GM23338 (cell line): ENCODE measurements at regions not wholly inside any gene's neighbourhood (a gene's known extent, or its start where the extent isn't known, plus 50 kb on each side); places are given as distances from the start of the nearest gene placed in this dataset.

Experiments used
- ATAC-seq: fragments of 200-7000 bp; cut with Tn5 transposase; 3 replicates; pipeline ENCODE4 v1.9.1; 2020
- DNase-seq: peaks from one replicate; pipeline ENCODE4 v3.0.0-alpha.2; 2015; ENCODE audit warnings: low spot score
- H2AFZ ChIP-seq: fragments of 200-600 bp; sonication (generic); 2 replicates; pipeline ENCODE4 v1.8.0; 2016; ENCODE audit warnings: antibody characterized with exemption, mild to moderate bottlenecking, moderate library complexity
- H3F3A ChIP-seq: fragments of 200-600 bp; sonication (generic); replicated peaks from 2 replicates; pipeline ENCODE4 v1.8.0; 2017; ENCODE audit warnings: antibody characterized with exemption, mixed run types, low read depth
- H3K27ac ChIP-seq: fragments of 200-600 bp; sonication (generic); 2 replicates; pipeline ENCODE4 v1.6.1; 2016; ENCODE audit warnings: low read depth
- H3K27me3 ChIP-seq: fragments of 200-600 bp; sonication (generic); 2 replicates; pipeline ENCODE4 v1.8.0; 2016; ENCODE audit warnings: mild to moderate bottlenecking, mixed run types, moderate library complexity; ENCODE audit not compliant: insufficient read depth
- H3K36me3 ChIP-seq: fragments of 200-600 bp; sonication (generic); 2 replicates; pipeline ENCODE4 v1.8.0; 2016; ENCODE audit warnings: mild to moderate bottlenecking; ENCODE audit not compliant: insufficient read depth
- H3K4me1 ChIP-seq: fragments of 200-600 bp; sonication (generic); 2 replicates; pipeline ENCODE4 v1.8.0; 2016; ENCODE audit warnings: mild to moderate bottlenecking, moderate library complexity; ENCODE audit not compliant: insufficient read depth
- H3K4me2 ChIP-seq: fragments of 200-600 bp; sonication (generic); 2 replicates; pipeline ENCODE4 v1.7.1; 2017; ENCODE audit warnings: mixed run types
- H3K4me3 ChIP-seq: fragments of 200-600 bp; sonication (generic); 2 replicates; pipeline ENCODE4 v1.6.1; 2016; ENCODE audit warnings: mixed run types
- H3K79me2 ChIP-seq: fragments of 200-600 bp; sonication (generic); replicated peaks from 2 replicates; pipeline ENCODE4 v1.8.0; 2017; ENCODE audit warnings: mild to moderate bottlenecking; ENCODE audit not compliant: insufficient read depth
- H3K9me2 ChIP-seq: fragments of 200-600 bp; sonication (generic); 2 replicates; pipeline ENCODE4 v1.8.0; 2017; ENCODE audit not compliant: insufficient read depth
- H4K20me1 ChIP-seq: fragments of 200-600 bp; sonication (generic); replicated peaks from 2 replicates; pipeline ENCODE4 v1.8.0; 2017; ENCODE audit warnings: mild to moderate bottlenecking; ENCODE audit not compliant: insufficient read depth
- H3K27ac Mint-ChIP-seq: 2 replicates; pipeline ENCODE4 v1.8.0; 2020; ENCODE audit warnings: inconsistent platforms, mild to moderate bottlenecking, moderate library complexity, mixed read lengths
- H3K27me3 Mint-ChIP-seq: 3 replicates; pipeline ENCODE4 v1.8.0; 2022; ENCODE audit warnings: low read depth, mild to moderate bottlenecking, moderate library complexity, mixed read lengths, inconsistent platforms; ENCODE audit not compliant: insufficient read depth, poor library complexity
- H3K36me3 Mint-ChIP-seq: 3 replicates; pipeline ENCODE4 v1.8.0; 2021; ENCODE audit warnings: low read depth, mild to moderate bottlenecking, inconsistent platforms, moderate library complexity, mixed read lengths
- H3K4me1 Mint-ChIP-seq: 3 replicates; pipeline ENCODE4 v1.8.0; 2020; ENCODE audit warnings: mild to moderate bottlenecking, inconsistent platforms, mixed read lengths
- H3K4me3 Mint-ChIP-seq: 3 replicates; pipeline ENCODE4 v1.8.0; 2021; ENCODE audit warnings: moderate library complexity, mild to moderate bottlenecking, inconsistent platforms, mixed read lengths
- H3K9me3 Mint-ChIP-seq: 3 replicates; pipeline ENCODE4 v1.8.0; 2020; ENCODE audit warnings: moderate library complexity, mild to moderate bottlenecking, inconsistent platforms, mixed read lengths
- EZH2 ChIP-seq: fragments of 200-600 bp; sonication (generic); IDR thresholded peaks from one replicate; pipeline ENCODE4 v1.8.0; 2017; ENCODE audit warnings: antibody characterized with exemption, mild to moderate bottlenecking, low read depth; ENCODE audit not compliant: unreplicated experiment
- NANOG ChIP-seq: IDR thresholded peaks from 2 replicates; pipeline ENCODE4 v1.6.1; 2016; ENCODE audit warnings: antibody characterized with exemption, borderline replicate concordance
- STAT1 ChIP-seq: IDR thresholded peaks from one replicate; pipeline ENCODE4 v1.6.1; 2016; ENCODE audit warnings: antibody characterized with exemption; ENCODE audit not compliant: unreplicated experiment
- ZNF331 ChIP-seq: fragments of 250-450 bp; sonication (Bioruptor Pico); IDR thresholded peaks from 2 replicates; pipeline ENCODE4 v1.5.0; 2020; ENCODE audit warnings: low read depth, mild to moderate bottlenecking, moderate library complexity
- TF ChIP-seq, protein P1 (sequence below): IDR thresholded peaks from one replicate; pipeline ENCODE4 v1.6.1; 2018; ENCODE audit warnings: antibody characterized with exemption; ENCODE audit not compliant: unreplicated experiment
- TF ChIP-seq, protein P2 (sequence below): IDR thresholded peaks from 2 replicates; pipeline ENCODE4 v1.6.1; 2016; ENCODE audit warnings: antibody characterized with exemption
- TF ChIP-seq, protein P3 (sequence below): fragments of 250-450 bp; sonication (Bioruptor Pico); IDR thresholded peaks from 2 replicates; pipeline ENCODE4 v1.5.0; 2020; ENCODE audit warnings: mild to moderate bottlenecking, moderate library complexity

GRCh38 chr6:9810286-9810685, 604.6 kb downstream of the TFAP2A start (continued):
- TF ChIP-seq, protein P1, sequence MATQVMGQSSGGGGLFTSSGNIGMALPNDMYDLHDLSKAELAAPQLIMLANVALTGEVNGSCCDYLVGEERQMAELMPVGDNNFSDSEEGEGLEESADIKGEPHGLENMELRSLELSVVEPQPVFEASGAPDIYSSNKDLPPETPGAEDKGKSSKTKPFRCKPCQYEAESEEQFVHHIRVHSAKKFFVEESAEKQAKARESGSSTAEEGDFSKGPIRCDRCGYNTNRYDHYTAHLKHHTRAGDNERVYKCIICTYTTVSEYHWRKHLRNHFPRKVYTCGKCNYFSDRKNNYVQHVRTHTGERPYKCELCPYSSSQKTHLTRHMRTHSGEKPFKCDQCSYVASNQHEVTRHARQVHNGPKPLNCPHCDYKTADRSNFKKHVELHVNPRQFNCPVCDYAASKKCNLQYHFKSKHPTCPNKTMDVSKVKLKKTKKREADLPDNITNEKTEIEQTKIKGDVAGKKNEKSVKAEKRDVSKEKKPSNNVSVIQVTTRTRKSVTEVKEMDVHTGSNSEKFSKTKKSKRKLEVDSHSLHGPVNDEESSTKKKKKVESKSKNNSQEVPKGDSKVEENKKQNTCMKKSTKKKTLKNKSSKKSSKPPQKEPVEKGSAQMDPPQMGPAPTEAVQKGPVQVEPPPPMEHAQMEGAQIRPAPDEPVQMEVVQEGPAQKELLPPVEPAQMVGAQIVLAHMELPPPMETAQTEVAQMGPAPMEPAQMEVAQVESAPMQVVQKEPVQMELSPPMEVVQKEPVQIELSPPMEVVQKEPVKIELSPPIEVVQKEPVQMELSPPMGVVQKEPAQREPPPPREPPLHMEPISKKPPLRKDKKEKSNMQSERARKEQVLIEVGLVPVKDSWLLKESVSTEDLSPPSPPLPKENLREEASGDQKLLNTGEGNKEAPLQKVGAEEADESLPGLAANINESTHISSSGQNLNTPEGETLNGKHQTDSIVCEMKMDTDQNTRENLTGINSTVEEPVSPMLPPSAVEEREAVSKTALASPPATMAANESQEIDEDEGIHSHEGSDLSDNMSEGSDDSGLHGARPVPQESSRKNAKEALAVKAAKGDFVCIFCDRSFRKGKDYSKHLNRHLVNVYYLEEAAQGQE, result no peak

- ATAC-seq (no peak), DNase-seq (no peak)
- no peak overlapping the region for H3K4me3 ChIP-seq
- H2AFZ ChIP-seq, result no peak overlapping the region
- no peaks in the 10 kb centered on the region for H4K20me1 ChIP-seq
- Mint-ChIP-seq H3K36me3 (0 out of 3 replicates have a peak, but pooled peaks cover 4% of the 10 kb centered on the region), H3K27ac (no peak overlapping the region), H3K4me1 (peaks cover 9% of the 10 kb centered on the region; the same call in 2 of the 3 replicates), H3K9me3 (no peaks in the 10 kb centered on the region; the same call in 2 of the 3 replicates), H3K4me3 (no peak overlapping the region), H3K27me3 (no peaks in the 10 kb centered on the region)
- H3F3A ChIP-seq, result no peaks in the 10 kb centered on the region
- no peaks in the 10 kb centered on the region for H3K9me2 ChIP-seq
- H3K27ac ChIP-seq, result no peak overlapping the region
- TF ChIP-seq ZNF331 (CRISPR knock-in tag) (no peak), EZH2 (no peak), STAT1 (no peak), NANOG (no peak)
- TF ChIP-seq, protein P2, sequence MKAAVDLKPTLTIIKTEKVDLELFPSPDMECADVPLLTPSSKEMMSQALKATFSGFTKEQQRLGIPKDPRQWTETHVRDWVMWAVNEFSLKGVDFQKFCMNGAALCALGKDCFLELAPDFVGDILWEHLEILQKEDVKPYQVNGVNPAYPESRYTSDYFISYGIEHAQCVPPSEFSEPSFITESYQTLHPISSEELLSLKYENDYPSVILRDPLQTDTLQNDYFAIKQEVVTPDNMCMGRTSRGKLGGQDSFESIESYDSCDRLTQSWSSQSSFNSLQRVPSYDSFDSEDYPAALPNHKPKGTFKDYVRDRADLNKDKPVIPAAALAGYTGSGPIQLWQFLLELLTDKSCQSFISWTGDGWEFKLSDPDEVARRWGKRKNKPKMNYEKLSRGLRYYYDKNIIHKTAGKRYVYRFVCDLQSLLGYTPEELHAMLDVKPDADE, result no peak
- TF ChIP-seq, protein P3, sequence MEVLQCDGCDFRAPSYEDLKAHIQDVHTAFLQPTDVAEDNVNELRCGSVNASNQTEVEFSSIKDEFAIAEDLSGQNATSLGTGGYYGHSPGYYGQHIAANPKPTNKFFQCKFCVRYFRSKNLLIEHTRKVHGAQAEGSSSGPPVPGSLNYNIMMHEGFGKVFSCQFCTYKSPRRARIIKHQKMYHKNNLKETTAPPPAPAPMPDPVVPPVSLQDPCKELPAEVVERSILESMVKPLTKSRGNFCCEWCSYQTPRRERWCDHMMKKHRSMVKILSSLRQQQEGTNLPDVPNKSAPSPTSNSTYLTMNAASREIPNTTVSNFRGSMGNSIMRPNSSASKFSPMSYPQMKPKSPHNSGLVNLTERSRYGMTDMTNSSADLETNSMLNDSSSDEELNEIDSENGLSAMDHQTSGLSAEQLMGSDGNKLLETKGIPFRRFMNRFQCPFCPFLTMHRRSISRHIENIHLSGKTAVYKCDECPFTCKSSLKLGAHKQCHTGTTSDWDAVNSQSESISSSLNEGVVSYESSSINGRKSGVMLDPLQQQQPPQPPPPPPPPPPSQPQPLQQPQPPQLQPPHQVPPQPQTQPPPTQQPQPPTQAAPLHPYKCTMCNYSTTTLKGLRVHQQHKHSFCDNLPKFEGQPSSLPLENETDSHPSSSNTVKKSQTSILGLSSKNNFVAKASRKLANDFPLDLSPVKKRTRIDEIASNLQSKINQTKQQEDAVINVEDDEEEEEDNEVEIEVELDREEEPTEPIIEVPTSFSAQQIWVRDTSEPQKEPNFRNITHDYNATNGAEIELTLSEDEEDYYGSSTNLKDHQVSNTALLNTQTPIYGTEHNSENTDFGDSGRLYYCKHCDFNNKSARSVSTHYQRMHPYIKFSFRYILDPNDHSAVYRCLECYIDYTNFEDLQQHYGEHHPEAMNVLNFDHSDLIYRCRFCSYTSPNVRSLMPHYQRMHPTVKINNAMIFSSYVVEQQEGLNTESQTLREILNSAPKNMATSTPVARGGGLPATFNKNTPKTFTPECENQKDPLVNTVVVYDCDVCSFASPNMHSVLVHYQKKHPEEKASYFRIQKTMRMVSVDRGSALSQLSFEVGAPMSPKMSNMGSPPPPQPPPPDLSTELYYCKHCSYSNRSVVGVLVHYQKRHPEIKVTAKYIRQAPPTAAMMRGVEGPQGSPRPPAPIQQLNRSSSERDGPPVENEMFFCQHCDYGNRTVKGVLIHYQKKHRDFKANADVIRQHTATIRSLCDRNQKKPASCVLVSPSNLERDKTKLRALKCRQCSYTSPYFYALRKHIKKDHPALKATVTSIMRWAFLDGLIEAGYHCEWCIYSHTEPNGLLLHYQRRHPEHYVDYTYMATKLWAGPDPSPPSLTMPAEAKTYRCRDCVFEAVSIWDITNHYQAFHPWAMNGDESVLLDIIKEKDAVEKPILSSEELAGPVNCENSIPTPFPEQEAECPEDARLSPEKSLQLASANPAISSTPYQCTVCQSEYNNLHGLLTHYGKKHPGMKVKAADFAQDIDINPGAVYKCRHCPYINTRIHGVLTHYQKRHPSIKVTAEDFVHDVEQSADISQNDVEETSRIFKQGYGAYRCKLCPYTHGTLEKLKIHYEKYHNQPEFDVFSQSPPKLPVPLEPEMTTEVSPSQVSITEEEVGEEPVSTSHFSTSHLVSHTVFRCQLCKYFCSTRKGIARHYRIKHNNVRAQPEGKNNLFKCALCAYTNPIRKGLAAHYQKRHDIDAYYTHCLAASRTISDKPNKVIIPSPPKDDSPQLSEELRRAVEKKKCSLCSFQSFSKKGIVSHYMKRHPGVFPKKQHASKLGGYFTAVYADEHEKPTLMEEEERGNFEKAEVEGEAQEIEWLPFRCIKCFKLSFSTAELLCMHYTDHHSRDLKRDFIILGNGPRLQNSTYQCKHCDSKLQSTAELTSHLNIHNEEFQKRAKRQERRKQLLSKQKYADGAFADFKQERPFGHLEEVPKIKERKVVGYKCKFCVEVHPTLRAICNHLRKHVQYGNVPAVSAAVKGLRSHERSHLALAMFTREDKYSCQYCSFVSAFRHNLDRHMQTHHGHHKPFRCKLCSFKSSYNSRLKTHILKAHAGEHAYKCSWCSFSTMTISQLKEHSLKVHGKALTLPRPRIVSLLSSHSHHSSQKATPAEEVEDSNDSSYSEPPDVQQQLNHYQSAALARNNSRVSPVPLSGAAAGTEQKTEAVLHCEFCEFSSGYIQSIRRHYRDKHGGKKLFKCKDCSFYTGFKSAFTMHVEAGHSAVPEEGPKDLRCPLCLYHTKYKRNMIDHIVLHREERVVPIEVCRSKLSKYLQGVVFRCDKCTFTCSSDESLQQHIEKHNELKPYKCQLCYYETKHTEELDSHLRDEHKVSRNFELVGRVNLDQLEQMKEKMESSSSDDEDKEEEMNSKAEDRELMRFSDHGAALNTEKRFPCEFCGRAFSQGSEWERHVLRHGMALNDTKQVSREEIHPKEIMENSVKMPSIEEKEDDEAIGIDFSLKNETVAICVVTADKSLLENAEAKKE, result no peak
- no peak overlapping the region for H3K4me2 ChIP-seq
- no peaks in the 10 kb centered on the region for H3K4me1 ChIP-seq
- no peaks in the 10 kb centered on the region for H3K79me2 ChIP-seq
- no peaks in the 10 kb centered on the region for H3K36me3 ChIP-seq
- H3K27me3 ChIP-seq, result no peaks in the 10 kb centered on the region
These were observed 608.7 kb downstream of the TFAP2A start for GRCh38 chr6:9806195-9806594.
